GM21526 (cell line): ENCODE measurements at regions not wholly inside any gene's neighbourhood (a gene's known extent, or its start where the extent isn't known, plus 50 kb on each side); places are given as distances from the start of the nearest gene placed in this dataset.

ENCODE experiments used
- ATAC-seq: cut with Tn5 transposase; IDR thresholded peaks from one replicate; pipeline ENCODE4 v1.9.1; 2021; ENCODE audit warnings: moderate library complexity; ENCODE audit not compliant: unreplicated experiment, low FRiP score

GRCh38 chr2:2859732-2860131, 517.9 kb downstream of the EIPR1 start:
- no peak for ATAC-seq

DNA sequence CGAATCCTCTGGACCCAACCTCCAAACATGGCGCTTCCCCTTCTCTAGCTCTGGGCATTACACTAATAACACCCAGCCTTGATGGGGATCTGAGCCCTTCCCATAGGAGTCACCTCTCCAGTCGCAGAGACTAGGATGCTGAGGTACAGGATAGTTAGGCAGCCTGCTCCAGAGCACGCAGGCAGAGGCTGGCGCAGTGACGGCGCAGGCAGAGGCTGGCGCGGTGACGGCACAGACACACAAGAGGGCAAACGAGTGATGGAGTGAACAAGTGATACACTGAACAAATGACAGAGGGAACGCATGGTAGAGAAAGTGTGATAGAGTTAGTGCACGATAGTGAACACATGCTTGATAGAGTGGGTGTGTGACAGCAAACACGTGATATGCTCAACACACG, 518.5 kb downstream of the EIPR1 start:
- ATAC-seq, result no peak

DNA sequence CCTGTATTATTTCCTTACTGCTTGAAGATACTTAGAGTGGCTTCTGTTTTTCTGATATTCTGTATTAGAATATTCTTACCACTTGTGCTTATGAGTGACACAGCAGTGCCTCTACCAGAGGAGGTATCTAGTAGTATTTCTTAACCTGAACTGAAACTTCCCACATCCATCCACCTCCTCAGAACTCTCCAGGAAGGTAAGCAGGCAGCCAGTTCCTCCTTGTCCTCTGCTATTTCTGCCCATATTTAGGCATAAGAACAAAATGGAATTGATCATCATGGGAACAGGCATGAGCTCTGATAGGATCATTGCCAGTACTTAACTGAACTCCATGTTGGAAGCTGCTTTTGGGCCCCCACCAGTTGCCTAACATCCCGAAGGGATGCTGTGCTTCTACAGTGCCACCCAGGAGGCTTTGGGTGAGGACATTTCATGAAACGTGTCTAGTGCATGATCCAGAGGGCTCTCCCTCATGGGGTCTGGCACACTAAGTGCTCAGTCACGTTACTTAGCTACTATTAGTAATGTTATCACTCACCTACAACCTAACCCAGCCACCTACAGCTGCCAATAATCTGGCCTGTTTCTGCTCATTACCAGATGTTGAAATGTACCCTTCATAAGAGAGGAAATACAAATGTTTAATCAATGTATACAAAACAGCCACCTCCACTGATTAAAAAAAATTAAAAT, 520.7 kb downstream of the EIPR1 start:
- ATAC-seq, result no peak

DNA sequence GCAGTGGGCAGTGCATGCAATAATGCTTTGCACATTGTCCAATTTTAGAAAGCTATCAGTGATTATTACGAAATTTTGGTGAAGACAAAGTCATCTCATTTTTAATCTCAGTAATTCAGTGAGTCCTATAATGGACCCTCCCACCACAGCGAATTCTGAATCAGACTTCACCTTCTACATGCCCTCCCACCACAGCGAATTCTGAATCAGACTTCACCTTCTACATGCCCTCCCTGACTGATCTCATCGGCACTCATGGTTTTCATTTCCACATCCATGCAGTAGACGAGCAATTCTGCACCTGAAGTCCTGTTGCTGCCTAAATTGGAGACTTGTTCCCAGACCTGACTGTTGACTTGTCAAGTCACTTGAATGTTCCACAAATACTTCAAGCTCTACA, 522.3 kb downstream of the EIPR1 start:
- no peak for ATAC-seq

DNA sequence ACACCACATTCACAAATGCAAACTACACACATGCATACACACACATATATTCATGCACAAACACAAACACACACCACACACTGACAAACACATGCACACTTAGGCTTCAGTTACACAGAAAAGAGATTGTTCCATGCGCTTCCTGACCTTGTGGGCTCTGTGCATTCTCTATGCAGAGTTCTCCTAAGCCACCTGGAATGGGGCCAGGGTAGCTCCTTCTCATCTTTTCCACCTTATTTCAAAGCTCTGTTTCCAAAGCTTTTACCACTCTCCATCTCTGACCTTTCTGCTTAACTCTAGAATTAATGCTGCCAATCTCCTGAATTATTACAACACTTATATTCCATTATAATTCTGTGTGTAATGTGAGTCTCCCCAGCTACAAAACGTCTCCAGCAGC, 522.3 kb upstream of the MYT1L start:
- no peak for ATAC-seq

DNA sequence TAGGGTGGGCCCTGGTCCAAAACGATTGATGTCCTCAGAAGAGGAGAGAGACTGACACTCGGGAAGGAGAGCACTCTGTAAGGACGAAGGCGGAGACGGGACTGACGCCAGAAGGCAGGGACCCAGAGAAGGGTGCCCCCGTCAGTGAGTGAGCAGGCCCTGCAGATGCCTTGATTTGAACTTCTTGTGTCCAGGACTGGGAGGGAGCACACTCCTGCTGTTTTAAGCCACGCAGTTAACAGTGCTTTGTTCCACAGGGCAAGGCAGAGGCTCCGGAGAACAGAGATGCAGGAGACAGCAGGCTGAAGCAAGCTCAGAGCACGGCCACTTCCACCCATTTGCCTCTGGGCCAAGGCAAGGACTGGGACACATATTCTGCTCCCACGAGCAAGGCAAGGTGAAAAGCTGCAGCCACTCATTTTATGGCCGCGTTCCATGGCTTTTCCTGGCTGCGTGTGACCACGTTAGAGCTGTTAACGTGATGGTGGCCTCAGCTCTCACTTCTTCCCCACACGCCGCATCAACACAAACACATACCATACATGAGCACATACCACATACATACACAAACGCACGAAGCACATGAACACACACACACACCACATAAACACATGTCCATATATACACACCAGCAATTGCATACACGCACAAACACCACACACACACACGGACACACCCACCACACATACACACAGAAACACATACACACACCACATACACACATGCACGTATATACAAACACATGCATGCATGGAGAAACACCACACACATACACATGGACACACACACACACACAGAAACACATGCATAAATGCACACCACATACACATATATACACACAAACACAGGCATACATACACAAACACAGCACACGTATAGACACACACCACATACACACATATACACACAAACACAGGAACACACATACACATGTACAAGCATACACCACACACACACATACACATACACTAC, 521.0 kb upstream of the MYT1L start:
- no peak for ATAC-seq

- ATAC-seq, result no peak
Measured at GRCh38 chr2:2851316-2851715, 520.2 kb upstream of the MYT1L start.

- no peak for ATAC-seq
Measured at GRCh38 chr2:2850859-2851258, 519.8 kb upstream of the MYT1L start.

DNA sequence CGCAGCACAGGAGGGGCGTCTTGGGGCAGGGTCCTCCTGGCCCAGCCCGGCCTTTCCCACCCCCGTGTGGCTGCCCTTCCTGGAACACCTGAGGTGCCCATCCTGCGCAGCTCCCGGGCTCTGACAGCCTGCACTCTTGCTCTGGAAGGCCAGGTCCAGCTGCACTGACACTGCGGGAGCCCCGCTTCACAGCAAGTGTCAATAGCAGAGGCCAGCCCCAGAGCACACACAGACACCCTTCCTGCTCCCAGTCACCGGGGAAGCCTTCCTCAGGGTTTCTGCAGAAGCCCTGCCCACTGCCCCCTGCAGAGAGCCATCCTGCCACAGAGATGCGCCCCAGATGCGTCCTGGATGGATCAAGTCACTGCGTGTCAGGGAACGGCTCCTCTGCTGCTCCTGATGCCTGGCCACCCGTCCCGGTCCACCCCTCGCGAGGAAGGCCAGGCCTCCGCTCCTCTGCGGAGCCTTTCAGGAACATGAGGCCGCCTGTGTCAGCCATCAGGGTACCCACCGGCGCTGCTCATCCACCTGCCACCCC, 519.2 kb upstream of the MYT1L start:
- ATAC-seq, result no peak

- ATAC-seq, result no peak
Measured at GRCh38 chr2:2849464-2850217, 518.6 kb upstream of the MYT1L start.

- no peak for ATAC-seq
Measured at GRCh38 chr2:2848621-2849333, 517.7 kb upstream of the MYT1L start.

DNA sequence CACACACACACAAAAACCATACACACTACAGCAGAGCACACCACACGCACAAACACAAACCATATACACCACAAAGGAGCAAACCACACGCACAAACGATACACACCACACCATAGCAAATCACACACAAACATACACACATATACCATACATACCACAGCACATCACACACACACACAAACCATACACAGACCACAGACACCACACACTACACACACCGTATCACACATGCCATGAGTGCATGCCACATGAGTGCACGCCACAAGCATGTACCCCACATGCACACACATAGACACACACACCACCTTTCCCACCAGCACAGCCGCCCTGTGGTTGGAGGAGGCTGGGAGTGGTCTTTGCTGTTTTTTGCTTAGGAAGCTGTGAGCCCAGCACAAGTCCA, 517.1 kb upstream of the MYT1L start:
- ATAC-seq, result no peak

DNA sequence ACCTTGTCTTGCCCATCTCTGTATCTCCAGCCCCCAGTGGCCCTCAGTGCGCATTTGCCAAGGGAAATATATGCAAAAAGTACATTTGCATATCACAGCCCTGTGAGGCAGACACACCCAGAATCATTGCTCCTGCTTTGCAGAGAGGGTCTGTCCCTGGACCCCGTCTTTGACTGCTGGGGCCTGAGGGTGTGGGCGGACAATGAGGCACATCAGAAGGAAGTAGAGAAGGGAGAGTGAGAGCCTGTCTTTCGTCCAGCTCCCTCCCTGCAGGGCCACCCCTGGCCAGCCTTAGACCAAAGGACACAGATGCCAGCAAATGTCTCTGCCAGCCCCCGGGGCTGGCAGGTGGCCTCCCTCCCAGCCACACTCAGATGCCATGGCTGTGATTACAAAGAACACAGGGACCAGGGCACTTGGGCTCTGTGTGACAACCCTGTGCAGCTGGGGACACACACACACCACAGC, 516.2 kb upstream of the MYT1L start:
- no peak for ATAC-seq

GRCh38 chr2:2846332-2847208, 515.5 kb upstream of the MYT1L start:
- no peak for ATAC-seq

- ATAC-seq, result no peak
Measured at GRCh38 chr2:2845806-2846315, 514.8 kb upstream of the MYT1L start.

- no peak for ATAC-seq
Measured at GRCh38 chr2:2845267-2845666, 514.2 kb upstream of the MYT1L start.

DNA sequence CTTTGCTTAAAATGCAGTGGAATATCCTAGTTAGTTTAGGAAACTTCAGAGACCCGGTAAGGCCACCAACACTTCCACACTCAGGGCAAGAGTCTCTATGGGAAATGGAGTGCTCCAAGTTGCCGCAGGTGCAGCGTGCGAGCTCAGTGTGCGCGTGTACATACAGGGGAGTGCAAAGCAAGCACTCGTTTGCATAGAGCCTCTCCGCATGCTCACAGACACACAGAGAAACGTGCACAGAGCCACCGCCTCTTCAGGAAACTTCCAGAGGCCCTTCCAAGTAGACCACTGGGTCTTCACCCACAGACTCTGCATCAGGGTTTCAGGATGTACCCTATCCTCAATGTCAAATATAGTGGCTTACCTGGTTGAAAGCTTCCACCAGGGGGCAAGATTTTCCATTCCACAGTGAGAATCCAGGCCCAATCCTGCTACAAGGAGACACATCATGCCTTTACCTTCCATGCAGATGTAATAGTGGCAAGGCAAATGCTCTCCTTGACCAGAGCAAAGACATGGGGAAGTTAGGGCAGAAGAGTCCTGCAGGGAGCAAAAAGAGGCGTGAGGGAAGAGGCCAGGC, 513.0 kb upstream of the MYT1L start:
- ATAC-seq, result no peak

DNA sequence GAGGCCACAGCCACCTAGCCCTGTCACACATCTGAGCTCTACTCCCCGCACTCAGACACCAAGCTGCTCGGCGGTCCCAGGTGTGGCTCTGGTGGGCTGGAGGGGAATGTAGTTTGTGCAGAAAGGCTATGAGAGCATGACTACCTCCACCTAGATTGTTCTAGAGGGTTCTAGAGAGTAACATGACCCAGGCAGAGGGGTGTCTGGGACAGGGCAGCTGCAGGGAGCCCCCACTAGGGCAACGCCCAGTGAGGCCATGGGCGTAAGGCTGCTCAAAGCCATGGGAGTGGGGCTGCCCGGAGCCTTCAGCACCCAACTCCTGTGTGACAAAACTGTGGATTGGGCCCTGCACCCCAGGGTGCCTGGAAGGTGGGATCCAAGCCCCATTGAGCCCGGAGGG, 511.4 kb upstream of the MYT1L start:
- ATAC-seq, result no peak
